Activated CD8-positive, alpha-beta memory T cell treated with anti-CD3 and anti-CD28 coated beads, Interleukin-2, amount 50 U/mL, for 48 hours (primary cell): ENCODE measurements at regions not wholly inside any gene's neighbourhood (a gene's known extent, or its start where the extent isn't known, plus 50 kb on each side); places are given as distances from the start of the nearest gene placed in this dataset.

Experiments used
- DNase-seq: peaks from one replicate; pipeline ENCODE4 v3.0.0-alpha.2; 2020

DNA sequence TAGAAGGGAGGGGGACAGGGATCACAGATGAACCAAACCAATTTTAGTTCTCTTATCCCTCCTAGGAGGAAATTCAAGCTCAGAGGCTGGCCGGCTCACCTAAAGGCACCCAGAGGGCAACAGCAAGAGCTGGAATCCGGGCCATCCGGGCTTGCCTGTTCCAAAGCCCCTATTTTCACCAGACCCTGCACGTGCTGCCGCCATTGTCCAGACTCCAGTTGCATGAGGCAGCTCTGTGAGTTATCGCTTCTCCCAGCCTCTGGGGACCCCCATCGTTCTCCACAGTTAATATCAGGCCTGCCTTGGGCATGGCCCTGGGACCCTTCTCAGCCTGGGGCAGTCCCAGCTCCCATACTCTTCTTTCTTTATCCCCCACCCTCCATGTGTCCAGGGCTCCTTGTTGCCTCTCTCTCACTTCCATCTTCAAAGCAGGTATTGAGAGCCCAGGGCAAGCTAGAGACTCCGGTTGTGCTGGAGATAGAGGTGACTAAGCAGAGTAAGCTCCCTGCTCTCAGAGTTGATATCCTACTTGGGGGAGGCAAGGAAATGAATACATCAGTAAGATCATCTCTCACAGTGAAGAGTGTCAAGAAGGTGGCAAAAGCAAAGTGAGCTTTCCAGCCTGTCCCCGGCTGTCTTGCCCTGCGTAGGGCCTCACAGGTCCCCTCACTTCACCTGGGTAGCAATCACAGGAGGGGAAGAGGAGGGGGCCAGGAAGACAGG is 322.8 kb downstream of the UACA start:
- DNase-seq: no peak

DNA sequence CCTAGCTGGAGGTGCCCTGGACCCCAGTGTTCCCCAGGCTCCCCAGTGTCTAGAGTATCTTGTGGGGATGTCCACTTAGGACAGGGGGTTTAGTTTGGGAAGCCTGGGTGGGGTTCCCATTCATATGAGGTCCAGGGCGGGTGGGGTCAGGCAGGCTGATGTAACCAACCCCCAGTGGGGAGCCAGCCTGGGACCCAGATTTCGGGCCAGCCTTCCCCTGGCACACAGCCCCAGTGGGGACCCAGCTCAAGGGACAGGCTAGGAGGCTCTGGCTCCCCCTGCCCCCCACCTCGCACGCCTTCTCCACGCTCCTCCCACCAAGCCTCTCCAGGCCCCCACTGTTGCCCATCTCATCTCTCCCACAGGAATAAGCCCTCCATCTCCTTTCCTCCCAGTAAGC is 323.5 kb downstream of the UACA start:
- no peak for DNase-seq

GRCh38 chr15:70439304-70439877 is 324.0 kb downstream of the UACA start:
- peak; percentile 40 for DNase-seq

DNA sequence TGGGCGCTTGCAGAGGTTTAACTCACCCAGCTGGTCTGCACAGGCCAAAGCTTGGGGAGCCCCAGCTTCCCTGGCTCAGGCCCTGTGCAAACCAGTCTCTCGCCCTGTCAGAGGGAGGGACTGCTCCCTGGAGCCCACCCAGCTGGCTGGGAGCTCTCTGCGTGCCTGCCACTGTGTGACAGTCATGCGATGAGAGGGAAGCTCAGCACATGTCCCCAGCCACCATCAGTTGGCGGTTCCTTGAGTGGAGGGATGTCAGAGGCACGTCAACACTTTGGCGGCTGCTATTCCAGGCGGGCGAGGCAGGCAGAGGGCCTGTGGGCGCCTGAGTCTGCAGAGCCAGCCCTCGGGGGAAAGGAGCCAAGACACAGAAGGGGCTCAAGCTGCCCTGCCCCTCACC is 324.6 kb downstream of the UACA start:
- no peak for DNase-seq

DNA sequence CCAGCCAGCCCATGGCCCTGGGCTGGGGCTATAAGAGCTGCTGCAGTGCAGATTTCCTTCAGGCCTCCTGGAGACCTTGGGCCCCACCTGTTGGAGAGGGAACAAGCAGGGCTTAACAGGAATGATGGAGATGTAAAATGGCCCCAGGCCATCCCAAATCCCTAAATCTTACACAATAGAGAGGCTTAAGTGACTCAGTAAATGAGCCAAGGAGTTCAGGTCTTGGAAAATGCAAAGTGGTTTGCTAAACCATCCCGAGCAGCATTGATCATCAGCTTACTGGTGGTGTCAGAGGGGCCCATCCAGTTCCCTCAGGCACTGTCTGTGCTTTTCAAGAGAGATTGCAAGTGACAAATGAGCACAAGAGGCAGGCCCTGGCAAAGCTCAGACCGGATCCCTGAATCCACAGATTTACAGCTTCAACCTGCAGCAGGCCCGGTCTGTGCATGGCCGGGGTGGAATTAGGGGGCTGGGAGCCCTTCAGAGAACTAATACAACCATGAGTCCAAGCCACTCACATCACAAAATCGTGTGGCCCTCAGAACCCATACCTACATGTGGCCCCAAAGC is 325.4 kb downstream of the UACA start:
- DNase-seq: no peak

DNA sequence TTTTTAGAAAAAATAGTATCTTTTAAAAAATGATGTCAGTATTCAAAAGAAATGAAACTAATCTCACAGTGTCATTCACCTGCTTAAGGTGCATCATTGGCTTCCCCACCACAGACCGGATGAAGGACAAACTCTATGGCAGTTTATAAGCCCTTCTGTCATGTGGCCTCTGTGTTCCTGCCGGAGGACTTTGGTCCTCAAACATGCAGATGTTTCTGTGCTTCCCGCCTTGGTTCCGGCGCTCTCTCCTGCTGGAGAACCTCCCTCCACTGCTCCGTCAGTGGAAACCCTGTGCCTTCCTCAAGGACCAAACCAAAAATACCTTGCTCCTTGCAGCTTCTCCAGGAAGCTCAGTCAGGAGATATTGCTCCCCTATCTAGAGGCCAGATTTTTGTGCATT is 326.3 kb downstream of the UACA start:
- no peak for DNase-seq

DNA sequence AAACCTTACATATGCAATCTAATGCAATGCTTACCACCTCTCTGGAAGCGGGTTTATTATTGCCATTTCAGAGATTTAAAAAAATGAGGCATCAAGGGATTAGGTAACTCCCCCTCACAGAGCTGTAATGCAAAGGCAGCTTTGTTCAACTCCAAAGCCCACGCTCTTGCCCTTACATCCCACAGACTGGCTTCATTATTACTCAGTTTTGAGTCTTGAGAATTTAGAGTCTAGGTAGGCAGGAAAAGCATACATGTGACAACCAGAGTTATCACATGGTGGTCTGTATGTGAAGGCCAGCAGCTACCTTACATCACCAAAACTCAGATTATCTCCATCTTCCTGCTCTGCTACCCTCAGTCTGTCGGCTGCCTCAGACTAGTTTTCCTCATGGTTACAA is 326.9 kb downstream of the UACA start:
- no peak for DNase-seq

DNA sequence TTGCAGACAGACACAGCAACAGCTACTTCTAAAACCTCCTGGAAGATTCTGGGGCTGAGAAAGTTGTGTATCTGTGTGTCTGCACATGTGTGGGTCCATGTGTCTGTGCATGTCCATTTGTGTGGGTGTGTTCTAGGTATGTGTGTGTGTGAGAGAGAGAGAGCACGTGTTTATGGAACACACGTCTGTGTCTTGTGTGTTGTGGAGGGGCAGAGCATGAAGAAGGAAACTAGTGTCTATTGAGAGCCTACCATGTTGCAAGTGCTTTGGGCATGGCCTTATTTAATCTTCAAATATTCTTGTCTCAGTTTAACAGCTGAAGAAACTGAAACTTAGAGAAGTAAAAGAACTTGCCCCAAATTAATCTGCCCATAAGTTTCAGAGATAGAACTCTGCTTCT is 327.5 kb downstream of the UACA start:
- no peak for DNase-seq

GRCh38 chr15:70435369-70435768 is 328.0 kb downstream of the UACA start:
- DNase-seq: no peak

DNA sequence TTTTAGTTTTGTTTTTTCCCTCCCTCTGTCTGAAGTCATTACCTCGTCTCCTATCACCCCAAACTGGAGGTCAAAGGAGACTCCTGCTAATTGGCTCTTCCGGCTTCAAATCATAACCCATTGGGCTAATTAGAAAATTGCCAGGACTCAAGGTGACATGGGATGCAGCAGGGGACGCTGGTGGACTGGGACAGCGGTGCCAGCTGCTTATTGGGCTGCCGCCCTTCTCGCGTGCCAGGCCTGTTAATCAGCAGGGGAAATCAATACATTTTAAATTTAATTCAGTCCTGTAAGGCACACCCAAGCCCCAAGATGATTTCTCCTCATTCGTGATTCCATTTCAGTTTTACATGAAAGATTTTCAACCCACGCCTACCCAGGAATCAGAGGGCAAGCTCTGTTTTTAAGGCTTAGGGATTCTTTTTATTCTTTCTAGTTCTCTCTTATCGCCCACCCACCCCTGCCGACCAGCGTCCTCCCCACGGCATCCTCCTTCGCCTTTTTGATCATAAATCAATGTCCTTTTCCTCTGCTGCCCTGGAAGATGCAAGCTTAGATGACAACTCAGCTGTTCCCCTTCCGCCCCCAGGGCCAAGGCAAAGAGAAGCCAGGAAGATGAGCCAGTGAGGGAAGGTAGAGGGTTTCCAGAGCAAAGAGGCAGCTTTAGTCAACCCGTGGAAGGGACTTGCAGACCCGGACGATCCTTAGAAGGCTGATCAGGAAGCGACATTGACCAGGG is 329.6 kb downstream of the UACA start:
- DNase-seq: no peak

- DNase-seq: no peak
These were observed 330.3 kb downstream of the UACA start for GRCh38 chr15:70432924-70433495.

- DNase-seq: no peak
These were observed 331.5 kb downstream of the UACA start for GRCh38 chr15:70431854-70432253.

GRCh38 chr15:70430069-70430468 is 332.4 kb upstream of the TLE3 start:
- no peak for DNase-seq

- DNase-seq: no peak
These were observed 331.5 kb upstream of the TLE3 start for GRCh38 chr15:70429056-70429722.

- DNase-seq: no peak
These were observed 330.6 kb upstream of the TLE3 start for GRCh38 chr15:70428211-70428822.

DNA sequence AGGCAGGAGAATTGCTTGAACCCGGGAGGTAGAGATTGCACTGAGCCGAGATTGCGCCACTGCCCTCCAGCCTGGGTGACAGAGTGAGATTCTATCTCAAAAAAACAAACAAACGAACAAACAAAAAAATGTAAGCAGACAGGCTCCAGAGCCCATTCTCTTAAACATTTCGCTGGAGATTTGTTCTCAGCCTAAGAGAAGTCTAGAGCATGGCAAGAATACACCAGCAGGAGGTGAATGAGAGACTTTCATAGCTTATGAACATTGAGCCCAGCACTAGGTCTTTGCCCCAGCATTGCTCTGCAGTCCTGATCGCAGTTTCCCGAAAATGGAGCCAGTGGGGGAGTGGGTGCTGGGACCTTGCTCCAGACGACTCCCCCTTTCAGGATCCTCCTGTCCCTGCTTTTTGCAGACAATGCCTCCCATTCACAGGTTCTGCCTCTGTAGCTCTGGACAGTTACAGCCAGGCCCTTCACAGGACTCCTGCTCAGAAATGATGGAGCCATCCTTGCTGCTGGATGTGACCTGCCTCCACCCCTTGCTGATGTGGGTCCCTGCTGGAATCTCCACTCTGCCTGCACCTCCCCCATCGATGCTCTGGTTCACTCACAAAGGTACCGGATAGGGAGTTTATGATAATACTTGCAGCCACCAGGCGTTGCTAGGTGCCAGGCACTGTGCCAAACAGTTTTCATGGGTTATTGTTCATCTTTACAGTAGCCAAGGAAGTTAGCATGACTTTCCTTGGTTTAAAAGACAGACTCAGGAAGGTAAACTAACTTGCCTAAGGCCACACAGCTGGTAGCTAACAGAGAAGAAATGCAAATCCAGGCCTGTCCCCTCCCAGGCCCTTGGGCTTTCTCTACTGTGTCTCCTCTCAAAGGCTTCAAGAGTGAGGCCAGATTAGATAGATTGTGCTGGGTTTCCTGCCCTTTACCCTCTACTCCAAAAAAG is 329.7 kb upstream of the TLE3 start:
- DNase-seq: no peak

DNA sequence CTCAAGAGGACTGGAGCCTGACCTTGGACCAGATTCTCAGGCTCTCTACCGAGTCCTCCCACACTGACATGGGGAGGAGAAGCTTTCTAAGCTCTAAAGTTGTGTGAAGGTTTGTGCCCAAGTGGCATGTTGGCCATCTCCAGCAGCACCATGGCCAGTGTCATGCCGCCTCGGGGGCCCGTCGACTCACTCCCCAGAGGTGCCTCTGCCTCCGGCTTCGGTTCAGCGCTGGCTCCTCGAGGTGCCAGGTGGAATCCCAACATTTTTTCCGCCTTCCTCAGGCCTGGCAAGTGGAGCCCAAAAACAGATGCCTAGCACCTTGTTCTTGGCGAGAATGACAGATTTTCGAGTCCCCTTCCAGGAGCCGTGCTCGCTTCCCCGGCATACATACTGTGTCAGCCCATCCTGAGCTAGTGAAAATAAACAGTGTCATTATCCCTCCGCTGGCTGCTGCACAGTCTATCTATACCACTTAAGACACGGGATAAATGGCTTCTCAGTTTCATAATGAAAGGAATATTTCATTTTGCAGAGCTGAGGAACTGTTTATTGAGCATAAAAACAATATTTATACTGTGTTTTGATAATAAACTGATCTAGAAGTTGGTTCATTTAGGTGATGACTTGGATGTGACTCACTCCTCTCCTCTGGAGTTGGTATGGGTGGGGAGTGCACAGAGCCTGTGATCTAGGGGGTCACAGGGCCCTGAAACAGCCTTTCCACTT is 328.5 kb upstream of the TLE3 start:
- no peak for DNase-seq

- DNase-seq: no peak
These were observed 327.3 kb upstream of the TLE3 start for GRCh38 chr15:70424937-70425411.

- no peak for DNase-seq
These were observed 325.6 kb upstream of the TLE3 start for GRCh38 chr15:70423267-70423666.

- DNase-seq: no peak
These were observed 324.6 kb upstream of the TLE3 start for GRCh38 chr15:70422342-70422741.
